ENCODE measurements at regions not wholly inside any gene's neighbourhood (a gene's known extent, or its start where the extent isn't known, plus 50 kb on each side); places are given as distances from the start of the nearest gene placed in this dataset.

DNA sequence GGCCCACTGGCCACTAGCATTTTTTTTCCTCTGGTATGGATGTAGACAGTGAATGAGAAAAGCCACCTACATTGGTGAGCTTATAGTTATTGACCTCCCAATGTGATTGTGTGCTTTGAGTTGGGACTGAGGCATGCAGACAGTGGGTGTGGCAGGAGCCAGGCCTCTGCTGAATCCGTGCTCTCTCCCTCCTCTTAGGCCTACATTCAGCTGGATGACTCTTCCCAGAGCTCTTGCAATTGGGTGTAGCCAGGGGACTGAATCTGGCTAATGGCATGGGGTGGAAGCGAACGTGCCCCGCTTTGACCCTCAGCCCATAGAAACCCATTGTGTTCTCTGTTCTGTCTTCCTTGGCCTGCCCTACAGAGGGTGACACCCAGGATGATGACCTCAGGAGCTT is 698.3 kb upstream of the HS6ST1 start:
- TF ChIP-seq POLR2A (IDR thresholded peaks at IDR 0.05) (no peak), POLR2AphosphoS5 (IDR thresholded peaks at IDR 0.05) (no peak)
- TF ChIP-seq, protein P1, sequence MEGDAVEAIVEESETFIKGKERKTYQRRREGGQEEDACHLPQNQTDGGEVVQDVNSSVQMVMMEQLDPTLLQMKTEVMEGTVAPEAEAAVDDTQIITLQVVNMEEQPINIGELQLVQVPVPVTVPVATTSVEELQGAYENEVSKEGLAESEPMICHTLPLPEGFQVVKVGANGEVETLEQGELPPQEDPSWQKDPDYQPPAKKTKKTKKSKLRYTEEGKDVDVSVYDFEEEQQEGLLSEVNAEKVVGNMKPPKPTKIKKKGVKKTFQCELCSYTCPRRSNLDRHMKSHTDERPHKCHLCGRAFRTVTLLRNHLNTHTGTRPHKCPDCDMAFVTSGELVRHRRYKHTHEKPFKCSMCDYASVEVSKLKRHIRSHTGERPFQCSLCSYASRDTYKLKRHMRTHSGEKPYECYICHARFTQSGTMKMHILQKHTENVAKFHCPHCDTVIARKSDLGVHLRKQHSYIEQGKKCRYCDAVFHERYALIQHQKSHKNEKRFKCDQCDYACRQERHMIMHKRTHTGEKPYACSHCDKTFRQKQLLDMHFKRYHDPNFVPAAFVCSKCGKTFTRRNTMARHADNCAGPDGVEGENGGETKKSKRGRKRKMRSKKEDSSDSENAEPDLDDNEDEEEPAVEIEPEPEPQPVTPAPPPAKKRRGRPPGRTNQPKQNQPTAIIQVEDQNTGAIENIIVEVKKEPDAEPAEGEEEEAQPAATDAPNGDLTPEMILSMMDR (IDR thresholded peaks at IDR 0.05), result no peak

All from prostate gland (tissue), 2 donors.